C4-2B (cell line): ENCODE measurements at regions not wholly inside any gene's neighbourhood (a gene's known extent, or its start where the extent isn't known, plus 50 kb on each side); places are given as distances from the start of the nearest gene placed in this dataset.

Source experiments
- H3K27ac ChIP-seq: fragments of 450-650 bp; 2 replicates; pipeline ENCODE4 v1.5.1; 2017
- CTCF ChIP-seq: fragments of 450-650 bp; conservative IDR thresholded peaks from 2 replicates; pipeline ENCODE4 v1.5.1; 2017; ENCODE audit warnings: mild to moderate bottlenecking
- ZFX ChIP-seq: fragments of 450-650 bp; IDR thresholded peaks from 2 replicates; pipeline ENCODE4 v1.6.1; 2017

GRCh38 chrX:15908603-15909290, 54.1 kb upstream of the AP1S2 start:
- peak overlapping the region; percentile 36 for H3K27ac ChIP-seq
- TF ChIP-seq CTCF = no peak
- no peak for TF ChIP-seq ZFX

- no peak overlapping the region for H3K27ac ChIP-seq
- no peak for TF ChIP-seq CTCF
- TF ChIP-seq ZFX = no peak
These were observed 51.7 kb upstream of the AP1S2 start for GRCh38 chrX:15906041-15906943.
